Activated naive CD8-positive, alpha-beta T cell (primary cell): ENCODE measurements at regions not wholly inside any gene's neighbourhood (a gene's known extent, or its start where the extent isn't known, plus 50 kb on each side); places are given as distances from the start of the nearest gene placed in this dataset.
"Not testable (repeated sequence)": the region's sequence is repeated elsewhere in the genome, so short reads cannot be mapped to it uniquely, and the experiment has no call there.

ENCODE experiments used
- H3K27ac Mint-ChIP-seq: one replicate; pipeline ENCODE4 v1.8.0; 2021; ENCODE audit warnings: mixed read lengths
- H3K27me3 Mint-ChIP-seq: one replicate; pipeline ENCODE4 v1.8.0; 2021; ENCODE audit warnings: mixed read lengths
- H3K36me3 Mint-ChIP-seq: one replicate; pipeline ENCODE4 v1.8.0; 2021; ENCODE audit warnings: mixed read lengths
- H3K4me1 Mint-ChIP-seq: one replicate; pipeline ENCODE4 v1.8.0; 2021; ENCODE audit warnings: low read depth, mixed read lengths
- H3K4me3 Mint-ChIP-seq: one replicate; pipeline ENCODE4 v1.8.0; 2021; ENCODE audit warnings: mild to moderate bottlenecking, mixed read lengths
- H3K9me3 Mint-ChIP-seq: one replicate; pipeline ENCODE4 v1.8.0; 2021; ENCODE audit warnings: low read depth, mixed read lengths

- H3K27ac Mint-ChIP-seq = no peak overlapping the region
- H3K36me3 Mint-ChIP-seq = no peaks in the 10 kb centered on the region
- H3K4me1 Mint-ChIP-seq = no peaks in the 10 kb centered on the region
- peaks cover 3% of the 10 kb centered on the region for H3K9me3 Mint-ChIP-seq
- H3K27me3 Mint-ChIP-seq = no peaks in the 10 kb centered on the region
- no peak overlapping the region for H3K4me3 Mint-ChIP-seq
These were observed 185.8 kb upstream of the POU1F1 start for GRCh38 chr3:87462228-87462627.

GRCh38 chr3:87461443-87461842, 185.1 kb upstream of the POU1F1 start:
- Mint-ChIP-seq H3K27me3 (no peaks in the 10 kb centered on the region), H3K27ac (no peak overlapping the region), H3K36me3 (no peaks in the 10 kb centered on the region), H3K9me3 (peaks cover 3% of the 10 kb centered on the region), H3K4me3 (no peak overlapping the region), H3K4me1 (no peaks in the 10 kb centered on the region)

- Mint-ChIP-seq H3K27ac (no peak overlapping the region), H3K4me1 (no peaks in the 10 kb centered on the region), H3K27me3 (no peaks in the 10 kb centered on the region), H3K4me3 (no peak overlapping the region), H3K9me3 (peaks cover 3% of the 10 kb centered on the region), H3K36me3 (no peaks in the 10 kb centered on the region)
These were observed 184.7 kb upstream of the POU1F1 start for GRCh38 chr3:87461036-87461435.

GRCh38 chr3:87448558-87448957, 172.2 kb upstream of the POU1F1 start:
- peaks cover 9% of the 10 kb centered on the region for H3K9me3 Mint-ChIP-seq
- H3K4me1 Mint-ChIP-seq = no peaks in the 10 kb centered on the region
- peaks cover 1% of the 10 kb centered on the region for H3K27me3 Mint-ChIP-seq
- no peak overlapping the region for H3K27ac Mint-ChIP-seq
- no peaks in the 10 kb centered on the region for H3K36me3 Mint-ChIP-seq
- H3K4me3 Mint-ChIP-seq = no peak overlapping the region

- no peak overlapping the region for H3K4me3 Mint-ChIP-seq
- H3K36me3 Mint-ChIP-seq = no peaks in the 10 kb centered on the region
- H3K9me3 Mint-ChIP-seq = peaks cover 9% of the 10 kb centered on the region
- H3K4me1 Mint-ChIP-seq = no peaks in the 10 kb centered on the region
- no peak overlapping the region for H3K27ac Mint-ChIP-seq
- H3K27me3 Mint-ChIP-seq = peaks cover 1% of the 10 kb centered on the region
These were observed 170.5 kb upstream of the POU1F1 start for GRCh38 chr3:87446849-87447387.

GRCh38 chr3:87442470-87442869, 166.1 kb upstream of the POU1F1 start:
- Mint-ChIP-seq H3K27ac (no peak overlapping the region), H3K4me3 (no peak overlapping the region), H3K9me3 (peaks cover 6% of the 10 kb centered on the region), H3K27me3 (no peaks in the 10 kb centered on the region), H3K36me3 (no peaks in the 10 kb centered on the region), H3K4me1 (peaks cover 8% of the 10 kb centered on the region)

GRCh38 chr3:87437765-87438164, 161.4 kb upstream of the POU1F1 start:
- H3K9me3 Mint-ChIP-seq = no peaks in the 10 kb centered on the region
- no peak overlapping the region for H3K27ac Mint-ChIP-seq
- H3K36me3 Mint-ChIP-seq = no peaks in the 10 kb centered on the region
- H3K4me3 Mint-ChIP-seq = no peak overlapping the region
- H3K4me1 Mint-ChIP-seq = peaks cover 10% of the 10 kb centered on the region
- peaks cover 2% of the 10 kb centered on the region for H3K27me3 Mint-ChIP-seq

GRCh38 chr3:87436781-87437543, 160.6 kb upstream of the POU1F1 start:
- Mint-ChIP-seq H3K9me3 (no peaks in the 10 kb centered on the region), H3K27ac (no peak overlapping the region), H3K36me3 (no peaks in the 10 kb centered on the region), H3K4me1 (peaks cover 10% of the 10 kb centered on the region), H3K4me3 (no peak overlapping the region), H3K27me3 (peaks cover 2% of the 10 kb centered on the region)

- Mint-ChIP-seq H3K4me3 (no peak overlapping the region), H3K27ac (no peak overlapping the region), H3K27me3 (peaks cover 2% of the 10 kb centered on the region), H3K36me3 (no peaks in the 10 kb centered on the region), H3K9me3 (no peaks in the 10 kb centered on the region), H3K4me1 (peaks cover 10% of the 10 kb centered on the region)
These were observed 159.7 kb upstream of the POU1F1 start for GRCh38 chr3:87435926-87436620.

- not testable (repeated sequence) for H3K4me3 Mint-ChIP-seq, H3K27ac Mint-ChIP-seq, H3K27me3 Mint-ChIP-seq, H3K36me3 Mint-ChIP-seq, H3K4me1 Mint-ChIP-seq, H3K9me3 Mint-ChIP-seq
These were observed 157.1 kb upstream of the POU1F1 start for GRCh38 chr3:87433445-87433844.

- no peak overlapping the region for H3K4me3 Mint-ChIP-seq
- H3K9me3 Mint-ChIP-seq = no peaks in the 10 kb centered on the region
- H3K4me1 Mint-ChIP-seq = no peaks in the 10 kb centered on the region
- no peak overlapping the region for H3K27ac Mint-ChIP-seq
- no peaks in the 10 kb centered on the region for H3K27me3 Mint-ChIP-seq
- H3K36me3 Mint-ChIP-seq = no peaks in the 10 kb centered on the region
These were observed 150.5 kb upstream of the POU1F1 start for GRCh38 chr3:87426918-87427317.

- Mint-ChIP-seq H3K9me3 (no peaks in the 10 kb centered on the region), H3K4me1 (no peaks in the 10 kb centered on the region), H3K27ac (no peak overlapping the region), H3K4me3 (no peak overlapping the region), H3K36me3 (no peaks in the 10 kb centered on the region), H3K27me3 (no peaks in the 10 kb centered on the region)
These were observed 148.7 kb upstream of the POU1F1 start for GRCh38 chr3:87425056-87425455.

GRCh38 chr3:87423336-87423735, 147.0 kb upstream of the POU1F1 start:
- Mint-ChIP-seq H3K9me3 (no peaks in the 10 kb centered on the region), H3K27ac (no peak overlapping the region), H3K4me1 (no peaks in the 10 kb centered on the region), H3K36me3 (no peaks in the 10 kb centered on the region), H3K27me3 (no peaks in the 10 kb centered on the region), H3K4me3 (no peak overlapping the region)

- Mint-ChIP-seq H3K27ac (no peak overlapping the region), H3K36me3 (no peaks in the 10 kb centered on the region), H3K27me3 (no peaks in the 10 kb centered on the region), H3K4me3 (no peak overlapping the region), H3K4me1 (no peaks in the 10 kb centered on the region), H3K9me3 (no peaks in the 10 kb centered on the region)
These were observed 145.9 kb upstream of the POU1F1 start for GRCh38 chr3:87422333-87422732.

- no peak overlapping the region for H3K27ac Mint-ChIP-seq
- H3K4me3 Mint-ChIP-seq = no peak overlapping the region
- no peaks in the 10 kb centered on the region for H3K36me3 Mint-ChIP-seq
- no peaks in the 10 kb centered on the region for H3K27me3 Mint-ChIP-seq
- no peaks in the 10 kb centered on the region for H3K9me3 Mint-ChIP-seq
- H3K4me1 Mint-ChIP-seq = no peaks in the 10 kb centered on the region
These were observed 143.8 kb upstream of the POU1F1 start for GRCh38 chr3:87420171-87420570.
